GM19468 (cell line): ENCODE measurements at regions not wholly inside any gene's neighbourhood (a gene's known extent, or its start where the extent isn't known, plus 50 kb on each side); places are given as distances from the start of the nearest gene placed in this dataset.

Experiments
- ATAC-seq: cut with Tn5 transposase; IDR thresholded peaks from one replicate; pipeline ENCODE4 v1.9.1; 2021; ENCODE audit warnings: mild to moderate bottlenecking, moderate library complexity, moderate number of reproducible peaks; ENCODE audit not compliant: unreplicated experiment; ENCODE audit errors: extremely low read depth

- ATAC-seq, result no peak
Measured at GRCh38 chr6:62681108-62681507, 395.1 kb upstream of the KHDRBS2 start.

DNA sequence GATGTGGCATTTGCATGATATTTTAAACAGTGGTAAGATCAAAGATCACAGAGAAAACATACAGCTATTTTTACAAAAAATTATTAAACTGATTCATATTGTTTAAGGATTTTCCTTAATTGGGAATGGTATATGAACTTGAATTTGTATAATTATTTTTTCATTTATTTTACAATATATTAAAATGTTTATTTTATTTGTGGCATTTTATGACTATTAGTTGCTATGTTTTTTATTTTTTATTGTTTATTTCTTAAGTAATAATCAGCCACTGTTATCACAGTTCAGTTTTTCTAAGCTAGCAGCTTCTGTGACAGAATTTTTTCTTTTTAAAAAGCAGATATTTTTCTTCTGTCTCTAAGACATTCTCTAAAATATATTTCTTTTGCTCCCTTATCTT lies 387.0 kb upstream of the KHDRBS2 start:
- ATAC-seq, result no peak

DNA sequence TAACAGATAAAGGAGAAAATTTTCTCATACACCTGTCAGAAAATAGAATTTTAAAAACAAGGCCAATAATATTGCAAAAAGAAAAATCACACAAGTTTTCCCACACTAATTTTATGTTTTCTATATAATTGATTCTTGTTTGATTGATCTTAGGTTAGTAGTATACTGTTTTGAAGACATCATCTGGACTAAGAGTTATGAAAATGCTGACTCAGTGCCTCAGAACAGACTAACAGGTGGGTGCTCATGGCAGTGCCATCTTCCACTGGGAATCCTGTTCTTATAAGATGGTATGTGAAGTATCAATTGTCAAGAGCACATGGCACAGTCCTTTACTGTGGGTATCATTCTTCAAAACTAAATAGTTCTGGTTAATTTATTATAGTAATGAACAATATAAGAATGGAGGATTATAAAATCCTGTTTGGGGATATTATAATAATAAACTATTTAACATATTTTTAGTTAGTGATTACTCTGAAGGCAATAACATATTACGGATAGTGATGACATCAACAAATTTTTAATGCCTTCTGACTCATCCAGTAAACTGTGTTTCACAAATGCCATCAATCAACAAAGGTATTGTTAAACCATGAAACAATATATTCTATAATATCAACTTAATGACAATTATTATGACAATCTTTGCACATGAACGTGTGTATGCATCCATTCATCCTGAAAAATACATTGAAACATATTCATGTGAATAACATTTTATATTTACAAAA lies 384.6 kb upstream of the KHDRBS2 start:
- no peak for ATAC-seq

GRCh38 chr6:62669831-62670230 lies 383.8 kb upstream of the KHDRBS2 start:
- no peak for ATAC-seq

DNA sequence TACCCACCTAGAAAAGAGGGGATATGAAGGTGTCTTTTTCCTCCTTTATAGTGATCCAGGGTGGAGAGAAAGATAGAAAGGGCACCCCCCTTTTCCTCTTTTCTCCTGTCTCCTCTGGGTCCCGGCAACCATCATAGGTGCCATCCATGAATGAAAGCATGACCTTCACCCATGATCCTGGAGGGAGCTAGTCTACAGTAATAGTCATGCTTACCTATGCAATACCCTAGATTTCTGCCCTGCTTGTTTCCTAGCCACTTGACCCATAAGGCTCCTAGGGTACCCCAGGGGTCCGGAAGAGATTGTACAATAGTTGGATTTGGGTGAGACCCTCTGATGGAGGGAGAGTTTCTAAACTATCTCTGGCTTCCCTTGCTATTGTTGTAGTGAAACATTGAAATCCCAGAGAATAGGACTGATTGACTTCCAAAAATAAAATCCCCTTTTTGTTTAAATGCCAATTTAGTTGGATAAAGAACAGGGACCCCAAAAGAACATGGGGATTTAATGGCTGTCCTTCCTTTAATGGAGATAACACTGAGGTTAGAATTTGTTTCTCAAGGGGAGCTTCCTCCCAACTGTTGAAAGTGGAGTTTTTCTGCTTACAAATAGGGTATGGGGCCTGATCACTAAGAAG lies 366.8 kb upstream of the KHDRBS2 start:
- ATAC-seq, result no peak

GRCh38 chr6:62645274-62645673 lies 359.2 kb upstream of the KHDRBS2 start:
- no peak for ATAC-seq

DNA sequence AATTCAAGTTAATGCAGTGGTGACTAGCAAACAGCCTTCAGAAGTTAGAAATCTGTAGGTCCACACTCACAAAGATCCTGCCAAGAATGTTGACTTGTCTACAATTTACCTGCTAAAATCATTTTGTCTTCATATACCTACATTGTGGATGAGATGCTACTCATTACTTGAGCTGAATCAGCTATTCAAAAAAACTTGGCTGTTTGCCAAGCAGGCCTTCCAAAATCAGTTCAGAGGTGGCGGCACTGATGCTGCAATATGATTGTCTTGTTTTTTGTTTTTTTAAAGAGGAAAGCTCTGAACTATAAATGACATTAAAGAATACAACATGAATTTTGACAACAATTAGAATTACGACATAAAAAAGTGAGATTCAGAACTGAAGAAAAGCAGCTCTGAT lies 354.7 kb upstream of the KHDRBS2 start:
- ATAC-seq, result no peak

GRCh38 chr6:62626661-62627060 lies 340.6 kb upstream of the KHDRBS2 start:
- ATAC-seq, result no peak

- ATAC-seq, result no peak
Measured at GRCh38 chr6:62623846-62624532, 338.0 kb upstream of the KHDRBS2 start.

GRCh38 chr6:62615366-62616015 lies 329.5 kb upstream of the KHDRBS2 start:
- ATAC-seq, result no peak

DNA sequence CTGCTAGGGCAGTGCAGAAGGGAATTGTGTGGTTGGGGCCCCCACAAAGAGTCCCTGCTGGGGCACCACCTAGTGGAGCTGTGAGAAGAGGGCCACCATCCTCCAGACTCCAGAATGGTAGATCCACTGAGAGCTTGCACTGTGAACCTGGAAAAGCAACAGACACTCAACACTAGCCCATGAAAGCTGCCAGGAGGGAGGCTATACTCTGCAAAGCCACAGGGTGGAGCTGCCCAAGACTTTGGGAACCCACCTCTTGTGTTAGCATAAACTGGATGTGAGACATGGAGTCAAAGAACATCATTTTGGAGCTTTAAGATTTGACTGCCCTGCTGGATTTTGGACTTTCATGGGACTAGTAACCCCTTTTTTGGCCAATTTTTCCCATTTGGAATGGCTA lies 328.4 kb upstream of the KHDRBS2 start:
- no peak for ATAC-seq

DNA sequence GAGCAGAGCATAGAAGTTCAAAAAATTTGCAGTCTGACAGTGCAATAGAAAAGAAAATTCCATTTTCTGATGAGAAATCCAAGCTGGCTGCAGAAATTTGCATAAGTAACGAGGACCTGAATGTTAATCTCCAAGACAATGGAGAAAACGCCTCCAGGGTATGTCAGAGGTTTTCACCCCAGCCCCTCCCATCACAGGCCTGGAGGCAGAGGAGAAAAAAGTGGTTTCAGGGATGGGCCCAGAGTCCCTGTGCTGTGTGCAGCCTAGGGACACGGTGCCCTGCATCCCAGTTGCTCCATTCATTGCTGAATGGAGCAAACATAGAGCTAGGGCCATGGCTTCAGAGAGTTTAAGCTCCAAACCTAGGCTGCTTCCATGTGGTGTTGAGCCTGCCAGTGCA lies 327.9 kb upstream of the KHDRBS2 start:
- no peak for ATAC-seq

- ATAC-seq, result no peak
Measured at GRCh38 chr6:62612471-62612870, 326.4 kb upstream of the KHDRBS2 start.

GRCh38 chr6:62570372-62570771 lies 284.3 kb upstream of the KHDRBS2 start:
- no peak for ATAC-seq

DNA sequence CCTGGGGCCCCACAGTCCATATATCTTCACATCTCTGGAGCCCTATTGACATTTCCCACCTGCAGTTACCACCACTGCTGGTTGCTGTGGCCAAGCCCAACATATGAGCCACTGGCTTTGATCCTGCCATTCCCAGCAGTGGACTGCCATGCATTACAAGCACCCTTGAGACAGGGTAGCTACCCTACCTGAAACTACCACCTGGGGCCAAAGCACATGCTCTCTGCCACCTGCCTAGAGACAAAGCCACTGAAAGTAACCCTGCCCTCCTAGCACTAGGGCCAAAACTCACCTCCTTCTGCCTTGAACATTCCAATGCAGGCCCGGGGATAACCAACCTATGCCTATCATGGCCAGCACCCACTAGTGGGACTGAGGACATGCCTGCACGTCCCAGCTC lies 255.5 kb upstream of the KHDRBS2 start:
- ATAC-seq, result no peak

DNA sequence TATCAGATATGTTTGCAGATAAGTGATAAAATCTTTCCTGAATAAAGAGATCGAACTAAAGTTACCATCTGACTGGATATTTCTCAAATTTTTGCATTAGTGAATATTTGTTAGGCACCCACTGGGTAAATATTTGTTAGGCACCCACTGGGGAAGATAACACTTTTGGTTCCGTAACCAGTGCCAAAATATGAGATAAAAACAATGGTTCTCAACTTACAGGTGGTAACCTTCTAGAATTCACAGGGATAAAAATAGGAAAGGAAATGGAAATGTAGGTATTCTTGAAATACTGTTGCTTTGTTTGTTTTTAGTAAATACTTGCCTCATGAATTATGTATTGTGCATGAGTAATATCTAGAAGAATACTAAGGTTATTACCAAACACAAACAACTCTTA lies 245.0 kb upstream of the KHDRBS2 start:
- ATAC-seq, result no peak

DNA sequence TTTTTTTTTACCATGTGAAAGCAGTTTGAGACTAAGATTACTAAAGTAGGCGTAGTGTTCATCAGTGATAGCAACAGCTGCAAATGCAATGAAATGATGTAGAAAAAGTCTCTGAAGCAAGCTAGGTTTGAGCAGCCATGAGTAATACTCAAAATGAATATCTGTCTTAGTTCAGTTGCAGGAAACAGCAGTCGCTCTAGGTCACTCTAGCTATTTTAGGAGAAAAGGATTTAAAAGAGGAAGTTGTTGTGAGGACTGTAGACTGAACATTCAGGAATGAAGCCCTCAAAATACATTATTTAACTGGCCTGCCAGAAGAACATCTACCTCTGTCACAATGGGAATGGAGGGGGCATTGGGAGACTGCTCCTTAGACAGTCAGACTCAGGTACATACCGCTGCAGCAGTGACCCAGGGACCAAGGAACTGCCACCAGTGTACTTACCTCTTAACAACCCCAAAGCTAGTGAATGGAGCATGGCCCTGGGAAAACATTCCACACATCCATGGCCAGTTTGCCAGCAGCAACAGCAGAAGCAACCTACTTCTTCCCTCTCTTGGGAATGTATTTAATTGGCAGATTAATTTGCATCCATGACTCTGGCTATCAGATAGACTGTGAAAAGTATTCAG lies 243.0 kb upstream of the KHDRBS2 start:
- ATAC-seq, result no peak

DNA sequence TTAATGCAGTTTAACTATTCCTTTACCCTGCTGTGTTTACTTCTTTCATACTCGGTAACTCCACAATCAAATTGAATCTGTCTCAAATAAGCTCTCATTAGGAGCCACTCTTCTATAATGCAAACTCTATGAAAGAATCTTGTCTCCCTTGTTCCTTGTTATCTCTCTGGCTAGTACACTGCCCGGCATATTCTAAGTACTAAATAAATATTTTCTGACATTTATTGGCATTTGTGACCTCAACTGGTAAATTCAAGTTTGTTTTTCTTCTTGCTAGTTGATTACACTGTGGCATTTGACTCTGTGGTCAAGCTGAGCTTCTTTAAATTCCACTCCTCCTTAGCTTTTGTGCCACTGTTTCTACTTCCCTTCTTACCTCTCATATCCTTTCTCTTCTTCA lies 237.6 kb upstream of the KHDRBS2 start:
- ATAC-seq, result no peak

DNA sequence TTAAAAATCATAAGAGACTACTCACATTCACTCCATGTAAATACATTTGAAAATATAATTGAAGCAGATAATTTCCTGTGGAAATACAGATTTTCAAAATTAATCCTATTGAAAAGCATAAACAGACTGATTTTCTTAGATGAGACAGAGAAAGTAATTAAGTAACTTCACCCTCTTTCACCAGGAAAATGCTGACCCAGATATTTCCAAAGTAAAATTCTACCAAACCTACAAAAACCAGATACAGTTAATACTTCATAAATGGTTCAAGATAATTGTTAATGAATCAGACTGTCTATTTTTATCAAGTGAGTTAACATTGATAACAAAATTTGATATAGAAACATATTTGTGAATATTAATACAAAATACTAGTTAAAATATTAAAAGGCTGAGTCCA lies 233.5 kb upstream of the KHDRBS2 start:
- no peak for ATAC-seq

GRCh38 chr6:62516291-62517141 lies 230.5 kb upstream of the KHDRBS2 start:
- no peak for ATAC-seq
